HEK293 (cell line): ENCODE measurements at regions not wholly inside any gene's neighbourhood (a gene's known extent, or its start where the extent isn't known, plus 50 kb on each side); places are given as distances from the start of the nearest gene placed in this dataset.

Source experiments
- GLI4 ChIP-seq: fragments of 450-650 bp; formaldehyde crosslinking; IDR thresholded peaks from 2 replicates; pipeline ENCODE4 v1.5.1; 2016; ENCODE audit warnings: missing biosample characterization, missing genetic modification characterization
- PRDM1 ChIP-seq: fragments of 450-650 bp; formaldehyde crosslinking; IDR thresholded peaks from 2 replicates; pipeline ENCODE4; 2016; ENCODE audit warnings: missing biosample characterization, missing genetic modification characterization
- ZBTB7A ChIP-seq: fragments of 450-650 bp; formaldehyde crosslinking; IDR thresholded peaks from 2 replicates; pipeline ENCODE4 v1.5.1; 2016; ENCODE audit warnings: low read depth, missing biosample characterization, missing genetic modification characterization
- ZNF121 ChIP-seq: fragments of 450-650 bp; formaldehyde crosslinking; IDR thresholded peaks from 2 replicates; pipeline ENCODE4 v1.5.1; 2016; ENCODE audit warnings: missing biosample characterization, missing genetic modification characterization
- ZNF140 ChIP-seq: fragments of 450-650 bp; formaldehyde crosslinking; IDR thresholded peaks from 2 replicates; pipeline ENCODE4 v1.5.1; 2016; ENCODE audit warnings: missing biosample characterization, missing genetic modification characterization
- ZNF302 ChIP-seq: fragments of 450-650 bp; formaldehyde crosslinking; IDR thresholded peaks from 2 replicates; pipeline ENCODE4 v1.5.1; 2016; ENCODE audit warnings: missing biosample characterization, missing genetic modification characterization, low read depth
- TF ChIP-seq, protein P1 (sequence below): fragments of 450-650 bp; formaldehyde crosslinking; IDR thresholded peaks from 2 replicates; pipeline ENCODE4 v1.5.1; 2016; ENCODE audit warnings: missing biosample characterization, missing genetic modification characterization

DNA sequence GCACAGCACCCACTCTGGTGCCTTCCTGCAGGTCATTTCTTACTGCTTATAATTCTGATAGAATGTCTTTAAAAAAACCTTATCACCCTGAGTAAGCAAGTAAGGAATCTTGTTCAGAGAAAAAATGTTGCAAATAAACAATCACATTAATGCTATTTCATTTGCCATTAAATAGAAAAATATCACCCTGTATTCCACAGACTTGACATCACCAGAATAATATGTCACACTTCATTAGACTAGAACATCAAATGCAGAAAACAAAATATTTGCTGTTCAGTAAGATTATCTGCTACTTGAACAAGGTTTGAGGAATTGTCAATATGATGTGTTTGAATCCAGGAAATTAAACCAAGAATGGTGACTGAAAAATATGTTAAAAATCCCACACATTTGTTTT lies 236.6 kb upstream of the MMADHC start:
- TF ChIP-seq, protein P1, sequence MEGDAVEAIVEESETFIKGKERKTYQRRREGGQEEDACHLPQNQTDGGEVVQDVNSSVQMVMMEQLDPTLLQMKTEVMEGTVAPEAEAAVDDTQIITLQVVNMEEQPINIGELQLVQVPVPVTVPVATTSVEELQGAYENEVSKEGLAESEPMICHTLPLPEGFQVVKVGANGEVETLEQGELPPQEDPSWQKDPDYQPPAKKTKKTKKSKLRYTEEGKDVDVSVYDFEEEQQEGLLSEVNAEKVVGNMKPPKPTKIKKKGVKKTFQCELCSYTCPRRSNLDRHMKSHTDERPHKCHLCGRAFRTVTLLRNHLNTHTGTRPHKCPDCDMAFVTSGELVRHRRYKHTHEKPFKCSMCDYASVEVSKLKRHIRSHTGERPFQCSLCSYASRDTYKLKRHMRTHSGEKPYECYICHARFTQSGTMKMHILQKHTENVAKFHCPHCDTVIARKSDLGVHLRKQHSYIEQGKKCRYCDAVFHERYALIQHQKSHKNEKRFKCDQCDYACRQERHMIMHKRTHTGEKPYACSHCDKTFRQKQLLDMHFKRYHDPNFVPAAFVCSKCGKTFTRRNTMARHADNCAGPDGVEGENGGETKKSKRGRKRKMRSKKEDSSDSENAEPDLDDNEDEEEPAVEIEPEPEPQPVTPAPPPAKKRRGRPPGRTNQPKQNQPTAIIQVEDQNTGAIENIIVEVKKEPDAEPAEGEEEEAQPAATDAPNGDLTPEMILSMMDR (tag by site-specific recombination): no peak
- TF ChIP-seq ZNF302 (no peak), ZNF140 (no peak), ZBTB7A (tag by site-specific recombination) (no peak), PRDM1 (tag by site-specific recombination) (no peak), ZNF121 (tag by site-specific recombination) (no peak), GLI4 (tag by site-specific recombination) (no peak)
